ENCODE measurements at regions not wholly inside any gene's neighbourhood (a gene's known extent, or its start where the extent isn't known, plus 50 kb on each side); places are given as distances from the start of the nearest gene placed in this dataset.

GRCh38 chr9:7906783-7907550 is 107.4 kb upstream of the DMAC1 start:
- no TSS peak for BruUV-seq (replicated peaks)
- DNase-seq (ENCODE audit: low read depth, low spot score) (no peak), ATAC-seq (no peak)
- Histone ChIP-seq H3K4me3 (ENCODE audit: low read depth in 2 of 2, low read length in 2 of 2) (no peak overlapping the region), H3K27ac (ENCODE audit: low read length) (no peak overlapping the region), H3K4me1 (ENCODE audit: control insufficient read depth, insufficient read depth, low read length) (no peaks in the 10 kb centered on the region), H3K36me3 (ENCODE audit: control insufficient read depth, insufficient read depth, low read length) (no peaks in the 10 kb centered on the region), H3K27me3 (ENCODE audit: control insufficient read depth, insufficient read depth, low read length) (no peaks in the 10 kb centered on the region), H3K9me3 (ENCODE audit: control insufficient read depth, insufficient read depth, low read depth, low read length) (no peaks in the 10 kb centered on the region)
- no peak for TF ChIP-seq REST (IDR thresholded peaks at IDR 0.05; ENCODE audit: insufficient read depth in 1 of 2, low read depth in 2 of 2, low read length in 1 of 2)
- TF ChIP-seq SIN3A (IDR thresholded peaks at IDR 0.05; ENCODE audit: borderline replicate concordance, insufficient read depth, low read depth, low read length) = no peak
- TF ChIP-seq TCF7L2 (IDR thresholded peaks at IDR 0.05; ENCODE audit: low read depth, low read length) = no peak
- no peak for TF ChIP-seq POLR2AphosphoS5 (IDR thresholded peaks at IDR 0.05; ENCODE audit: low read depth, low read length)
- no peak for TF ChIP-seq CTCF (IDR thresholded peaks at IDR 0.05)
- intact Hi-C loops (cut with micrococcal nuclease; ENCODE audit: unreplicated experiment) (no loop called here), in situ Hi-C loops (cut with HindIII; ENCODE audit: low pct_unique_long_range_greater_than_20kb, low sequenced_read_pairs) (no loop called here)
- CTCF ChIA-PET = no interaction called here
- POLR2A ChIA-PET = no interaction called here

- no peak overlapping the region for H3K27ac ChIP-seq (ENCODE audit: low read length)
- no peak for DNase-seq (ENCODE audit: low read depth, low spot score)
- CTCF ChIA-PET = no interaction called here
- H3K36me3 ChIP-seq (ENCODE audit: control insufficient read depth, insufficient read depth, low read length) = no peaks in the 10 kb centered on the region
- no peaks in the 10 kb centered on the region for H3K4me1 ChIP-seq (ENCODE audit: control insufficient read depth, insufficient read depth, low read length)
- no peaks in the 10 kb centered on the region for H3K27me3 ChIP-seq (ENCODE audit: control insufficient read depth, insufficient read depth, low read length)
- in situ Hi-C loops (cut with HindIII; ENCODE audit: low pct_unique_long_range_greater_than_20kb, low sequenced_read_pairs) (no loop called here), intact Hi-C loops (cut with micrococcal nuclease; ENCODE audit: unreplicated experiment) (no loop called here)
- no peaks in the 10 kb centered on the region for H3K9me3 ChIP-seq (ENCODE audit: control insufficient read depth, insufficient read depth, low read depth, low read length)
- no TSS peak for BruUV-seq (replicated peaks)
- no peak for TF ChIP-seq CTCF (IDR thresholded peaks at IDR 0.05)
- TF ChIP-seq REST (IDR thresholded peaks at IDR 0.05; ENCODE audit: insufficient read depth in 1 of 2, low read depth in 2 of 2, low read length in 1 of 2) = no peak
- no peak for TF ChIP-seq POLR2AphosphoS5 (IDR thresholded peaks at IDR 0.05; ENCODE audit: low read depth, low read length)
- no peak for TF ChIP-seq SIN3A (IDR thresholded peaks at IDR 0.05; ENCODE audit: borderline replicate concordance, insufficient read depth, low read depth, low read length)
- TF ChIP-seq TCF7L2 (IDR thresholded peaks at IDR 0.05; ENCODE audit: low read depth, low read length) = no peak
- H3K4me3 ChIP-seq (ENCODE audit: low read depth in 2 of 2, low read length in 2 of 2) = no peak overlapping the region
- POLR2A ChIA-PET = no interaction called here
- ATAC-seq = no peak
Measured at GRCh38 chr9:7901621-7902020, 102.0 kb upstream of the DMAC1 start.

Measured in Panc1 (cell line).